PC-3 (cell line): ENCODE measurements at regions not wholly inside any gene's neighbourhood (a gene's known extent, or its start where the extent isn't known, plus 50 kb on each side); places are given as distances from the start of the nearest gene placed in this dataset.

Experiments used
- ATAC-seq: fragments of 200-7000 bp; cut with Tn5 transposase; 2 replicates; pipeline ENCODE4 v1.9.1; 2020; ENCODE audit warnings: mild to moderate bottlenecking, moderate library complexity
- BruUV-seq: library from RNA; stranded (reverse); fragments of 400-500 nt; replicated peaks from 2 replicates; lab custom pipeline; 2021; lab: Mats Ljungman, UMichigan
- CTCF ChIA-PET: fragments of 300-600 bp; sonication (Branson Sonifier 250); formaldehyde crosslinking; loops from one replicate; lab custom pipeline; 2022; ENCODE audit warnings: antibody characterized with exemption; lab: Charles Lee
- POLR2A ChIA-PET: fragments of 300-600 bp; sonication (Branson Sonifier 250); formaldehyde crosslinking; loops from one replicate; lab custom pipeline; 2022; ENCODE audit warnings: antibody characterized with exemption; ENCODE audit not compliant: unreplicated experiment; lab: Charles Lee
- DNase-seq: peaks from one replicate; pipeline ENCODE4 v3.0.0-alpha.2; 2015
- H2AFZ ChIP-seq: fragments of 300-600 bp; sonication (generic); 2 replicates; pipeline ENCODE4 v1.6.0; 2016; ENCODE audit warnings: antibody characterized with exemption, low read length
- H3F3A ChIP-seq: fragments of 300-600 bp; sonication (generic); one replicate; pipeline ENCODE4 v1.6.0; 2017; ENCODE audit warnings: antibody characterized with exemption, low read length, control low read depth, mild to moderate bottlenecking; ENCODE audit not compliant: unreplicated experiment
- H3K27ac ChIP-seq: fragments of 300-600 bp; sonication (generic); 2 replicates; pipeline ENCODE4 v1.5.1; 2016; ENCODE audit warnings: mild to moderate bottlenecking, low read length
- H3K27me3 ChIP-seq: fragments of 300-600 bp; sonication (generic); 2 replicates; pipeline ENCODE4 v1.6.1; 2016; ENCODE audit warnings: low read length, mixed read lengths
- H3K36me3 ChIP-seq: fragments of 300-600 bp; sonication (generic); 2 replicates; pipeline ENCODE4 v1.6.1; 2016; ENCODE audit warnings: low read depth, mixed run types, low read length, mixed read lengths
- H3K4me1 ChIP-seq: fragments of 300-600 bp; sonication (generic); 2 replicates; pipeline ENCODE4 v1.5.1; 2016; ENCODE audit warnings: low read length; ENCODE audit not compliant: insufficient read depth
- H3K4me2 ChIP-seq: fragments of 300-600 bp; sonication (generic); 2 replicates; pipeline ENCODE4 v1.6.0; 2016; ENCODE audit warnings: low read length
- H3K4me3 ChIP-seq: fragments of 300-600 bp; sonication (generic); 2 replicates; pipeline ENCODE4 v1.5.1; 2016; ENCODE audit warnings: mild to moderate bottlenecking, low read length, mixed read lengths
- H3K79me2 ChIP-seq: fragments of 300-600 bp; sonication (generic); 2 replicates; pipeline ENCODE4 v1.6.1; 2017; ENCODE audit warnings: low read length, mixed read lengths
- H3K9ac ChIP-seq: fragments of 300-600 bp; sonication (generic); 2 replicates; pipeline ENCODE4 v1.6.0; 2016; ENCODE audit warnings: mild to moderate bottlenecking, low read length
- H3K9me2 ChIP-seq: fragments of 300-600 bp; sonication (generic); replicated peaks from 2 replicates; pipeline ENCODE4 v1.6.1; 2016; ENCODE audit warnings: mixed run types, low read length, mixed read lengths
- H3K9me3 ChIP-seq: fragments of 300-600 bp; sonication (generic); 2 replicates; pipeline ENCODE4 v1.6.1; 2016; ENCODE audit warnings: low read length, mixed read lengths
- H4K20me1 ChIP-seq: fragments of 300-600 bp; sonication (generic); 2 replicates; pipeline ENCODE4 v1.6.1; 2016; ENCODE audit warnings: low read length, mixed read lengths
- CTCF ChIP-seq: fragments of 300-600 bp; sonication (generic); conservative IDR thresholded peaks from 2 replicates; pipeline ENCODE4 v1.5.1; 2017; ENCODE audit warnings: antibody characterized with exemption, low read depth, mild to moderate bottlenecking, low read length
- EZH2 ChIP-seq: fragments of 300-600 bp; sonication (generic); IDR thresholded peaks from one replicate; pipeline ENCODE4 v1.6.1; 2017; ENCODE audit warnings: antibody characterized with exemption, mild to moderate bottlenecking, low read length; ENCODE audit not compliant: unreplicated experiment
- EZH2phosphoT487 ChIP-seq: fragments of 300-600 bp; sonication (generic); IDR thresholded peaks from 2 replicates; pipeline ENCODE4 v1.6.1; 2018; ENCODE audit warnings: mild to moderate bottlenecking, antibody characterized with exemption, low read length, borderline replicate concordance
- intact Hi-C: fragments of 100-400 bp; cut with micrococcal nuclease; formaldehyde crosslinking; loops from 2 replicates; pipeline ENCODE4 v1.9.0; 2023

GRCh38 chr4:27358269-27358668 is 497.6 kb downstream of the STIM2 start:
- Histone ChIP-seq H3K4me2 (no peak overlapping the region), H3K36me3 (no peaks in the 10 kb centered on the region), H3K9me3 (no peaks in the 10 kb centered on the region), H3K79me2 (no peaks in the 10 kb centered on the region), H3K9ac (no peak overlapping the region), H3K4me1 (peaks cover 12% of the 10 kb centered on the region), H2AFZ (no peak overlapping the region), H4K20me1 (no peaks in the 10 kb centered on the region), H3K4me3 (no peak overlapping the region), H3K9me2 (no peaks in the 10 kb centered on the region), H3K27ac (no peak overlapping the region), H3F3A (no peaks in the 10 kb centered on the region), H3K27me3 (no peaks in the 10 kb centered on the region)
- ChIA-PET POLR2A (interaction anchor here (0.7 kb wide), 1 partner anchor 312 kb away, joined by 5 read pairs; no protein-coding TSS in a partner anchor), CTCF (no interaction called here)
- ATAC-seq (no peak), DNase-seq (no peak)
- intact Hi-C loops, result no loop called here
- no TSS peak for BruUV-seq
- TF ChIP-seq EZH2 (no peak), CTCF (no peak), EZH2phosphoT487 (no peak)

- H3K36me3 ChIP-seq, result no peaks in the 10 kb centered on the region
- H2AFZ ChIP-seq, result no peak overlapping the region
- no peaks in the 10 kb centered on the region for H3K9me2 ChIP-seq
- TF ChIP-seq EZH2 (no peak), EZH2phosphoT487 (no peak), CTCF (no peak)
- no peak for DNase-seq
- POLR2A ChIA-PET, result interaction anchor here (0.7 kb wide), 1 partner anchor 28 kb away, joined by 3 read pairs; no protein-coding TSS in a partner anchor
- no peak overlapping the region for H3K4me2 ChIP-seq
- H3K79me2 ChIP-seq, result no peaks in the 10 kb centered on the region
- H3K9ac ChIP-seq, result no peak overlapping the region
- ATAC-seq, result no peak
- BruUV-seq, result no TSS peak
- no peaks in the 10 kb centered on the region for H4K20me1 ChIP-seq
- no peaks in the 10 kb centered on the region for H3K27me3 ChIP-seq
- H3K27ac ChIP-seq, result no peak overlapping the region
- CTCF ChIA-PET, result no interaction called here
- peaks cover 12% of the 10 kb centered on the region for H3K4me1 ChIP-seq
- H3F3A ChIP-seq, result no peaks in the 10 kb centered on the region
- H3K9me3 ChIP-seq, result no peaks in the 10 kb centered on the region
- intact Hi-C loops, result no loop called here
- no peak overlapping the region for H3K4me3 ChIP-seq
Observed at GRCh38 chr4:27360131-27360530, 499.5 kb downstream of the STIM2 start.

GRCh38 chr4:27360790-27361267 is 500.2 kb downstream of the STIM2 start:
- H4K20me1 ChIP-seq, result no peaks in the 10 kb centered on the region
- no peaks in the 10 kb centered on the region for H3F3A ChIP-seq
- H3K9ac ChIP-seq, result no peak overlapping the region
- no peaks in the 10 kb centered on the region for H3K9me3 ChIP-seq
- POLR2A ChIA-PET, result no interaction called here
- intact Hi-C loops, result no loop called here
- H3K79me2 ChIP-seq, result no peaks in the 10 kb centered on the region
- ATAC-seq (peak; percentile 95), DNase-seq (peak; percentile 69)
- no peak overlapping the region for H2AFZ ChIP-seq
- no TSS peak for BruUV-seq
- no peaks in the 10 kb centered on the region for H3K36me3 ChIP-seq
- H3K4me3 ChIP-seq, result no peak overlapping the region
- CTCF ChIA-PET, result no interaction called here
- H3K4me2 ChIP-seq, result peak overlapping the region; percentile 21
- no peaks in the 10 kb centered on the region for H3K27me3 ChIP-seq
- no peaks in the 10 kb centered on the region for H3K9me2 ChIP-seq
- no peak overlapping the region for H3K27ac ChIP-seq
- H3K4me1 ChIP-seq, result peaks cover 12% of the 10 kb centered on the region
- no peak for TF ChIP-seq CTCF
